CD4-positive, alpha-beta memory T cell (primary cell): ENCODE measurements at regions not wholly inside any gene's neighbourhood (a gene's known extent, or its start where the extent isn't known, plus 50 kb on each side); places are given as distances from the start of the nearest gene placed in this dataset.

ENCODE experiments used
- CTCF ChIA-PET: fragments of 350-600 bp; sonication (Branson Sonifier 250); formaldehyde crosslinking; loops from one replicate; lab custom pipeline; 2021; ENCODE audit warnings: inconsistent platforms; ENCODE audit not compliant: partially characterized antibody; lab: Charles Lee
- POLR2A ChIA-PET: fragments of 350-600 bp; sonication (Branson Sonifier 250); formaldehyde crosslinking; loops from one replicate; lab custom pipeline; 2021; ENCODE audit not compliant: partially characterized antibody; lab: Charles Lee
- DNase-seq, 5 donors: peaks; one replicate each; pipeline versions ENCODE4 v3.0.0 to v3.0.0-alpha.2; 2020 to 2022; ENCODE audit warnings: mixed read lengths in 1 of 5
- H3K27ac ChIP-seq: one replicate; pipeline ENCODE4 v1.7.0; 2013; ENCODE audit warnings: low read depth, low read length
- H3K27me3 ChIP-seq: 2 replicates; pipeline ENCODE4 v1.7.0; 2013; ENCODE audit warnings: mild to moderate bottlenecking, low read length, moderate library complexity; ENCODE audit not compliant: insufficient read depth
- H3K36me3 ChIP-seq: 2 replicates; pipeline ENCODE4 v1.7.0; 2013; ENCODE audit warnings: mild to moderate bottlenecking, low read length, moderate library complexity; ENCODE audit not compliant: insufficient read depth
- H3K4me1 ChIP-seq: 2 replicates; pipeline ENCODE4 v1.7.0; 2013; ENCODE audit warnings: mild to moderate bottlenecking, low read length, moderate library complexity; ENCODE audit not compliant: insufficient read depth
- H3K4me3 ChIP-seq, 2 donors: one replicate each; pipeline ENCODE4 v1.7.0; 2013; ENCODE audit warnings: low read length in 2 of 2, mild to moderate bottlenecking in 1 of 2
- H3K9me3 ChIP-seq, 2 donors: one replicate each; pipeline ENCODE4 v1.7.0; 2013; ENCODE audit warnings: low read length in 2 of 2, control low read depth in 1 of 2; ENCODE audit not compliant: control insufficient read depth in 1 of 2
- H3K27ac Mint-ChIP-seq, 7 donors: one replicate each; pipeline ENCODE4 v1.8.0; 2020 to 2021; ENCODE audit warnings: mixed read lengths in 7 of 7, mild to moderate bottlenecking in 6 of 7, inconsistent platforms in 3 of 7, moderate library complexity in 3 of 7
- H3K27me3 Mint-ChIP-seq, 2 donors: one replicate each; pipeline ENCODE4 v1.8.0; 2020 to 2021; ENCODE audit warnings: mixed read lengths in 2 of 2
- H3K36me3 Mint-ChIP-seq, 2 donors: one replicate each; pipeline ENCODE4 v1.8.0; 2020 to 2021; ENCODE audit warnings: mixed read lengths in 2 of 2, inconsistent platforms in 1 of 2, mild to moderate bottlenecking in 1 of 2
- H3K4me1 Mint-ChIP-seq, 4 donors: one replicate each; pipeline ENCODE4 v1.8.0; 2020 to 2021; ENCODE audit warnings: mixed read lengths in 4 of 4, mild to moderate bottlenecking in 1 of 4
- H3K4me3 Mint-ChIP-seq, 8 donors: one replicate each; pipeline ENCODE4 v1.8.0; 2020 to 2021; ENCODE audit warnings: mixed read lengths in 8 of 8, mild to moderate bottlenecking in 7 of 8, moderate library complexity in 6 of 8, inconsistent platforms in 3 of 8
- H3K9me3 Mint-ChIP-seq, 8 donors: one replicate each; pipeline ENCODE4 v1.8.0; 2020 to 2021; ENCODE audit warnings: mixed read lengths in 8 of 8, mild to moderate bottlenecking in 5 of 8, inconsistent platforms in 3 of 8, moderate library complexity in 1 of 8
- intact Hi-C: fragments of 100-400 bp; cut with micrococcal nuclease; formaldehyde crosslinking; loops from one replicate; pipeline ENCODE4 v1.15.1; 2023

DNA sequence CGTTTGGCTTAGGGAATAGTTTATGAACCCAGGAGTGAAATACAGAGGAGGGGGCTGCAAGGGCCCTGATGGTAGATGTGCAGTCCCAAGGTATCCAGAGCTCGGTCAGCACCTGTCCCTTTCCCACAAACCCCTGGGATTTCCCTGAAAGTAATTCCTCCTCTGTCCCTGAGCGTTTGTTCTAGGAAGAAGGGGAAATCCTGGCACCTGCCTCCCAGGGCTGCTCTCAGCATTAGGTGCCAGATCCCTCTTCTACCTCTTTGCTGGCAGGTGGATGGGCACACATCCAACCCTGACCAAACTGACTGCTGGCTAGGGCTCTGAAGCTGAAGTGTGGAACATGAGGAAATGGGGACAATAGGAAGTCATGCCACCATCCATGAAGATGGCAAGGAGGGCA is 824.0 kb downstream of the SLC4A3 start:
- intact Hi-C loops = no loop called here
- H3K36me3 ChIP-seq = no peaks in the 10 kb centered on the region
- no peak overlapping the region for H3K27ac ChIP-seq
- H3K4me3 ChIP-seq = no peak overlapping the region
- no peaks in the 10 kb centered on the region for H3K4me1 Mint-ChIP-seq
- no peak overlapping the region for H3K4me3 Mint-ChIP-seq
- ChIA-PET CTCF (no interaction called here), POLR2A (no interaction called here)
- no peak overlapping the region for H3K27ac Mint-ChIP-seq
- no peaks in the 10 kb centered on the region for H3K36me3 Mint-ChIP-seq
- no peaks in the 10 kb centered on the region for H3K4me1 ChIP-seq
- peaks cover 0 to 1% of the 10 kb centered on the region in 2 donors for H3K27me3 Mint-ChIP-seq
- no peaks in the 10 kb centered on the region for H3K27me3 ChIP-seq
- H3K9me3 ChIP-seq = no peaks in the 10 kb centered on the region
- no peak for DNase-seq
- H3K9me3 Mint-ChIP-seq = peaks cover 0 to 10% (median 3%) of the 10 kb centered on the region in 8 donors

DNA sequence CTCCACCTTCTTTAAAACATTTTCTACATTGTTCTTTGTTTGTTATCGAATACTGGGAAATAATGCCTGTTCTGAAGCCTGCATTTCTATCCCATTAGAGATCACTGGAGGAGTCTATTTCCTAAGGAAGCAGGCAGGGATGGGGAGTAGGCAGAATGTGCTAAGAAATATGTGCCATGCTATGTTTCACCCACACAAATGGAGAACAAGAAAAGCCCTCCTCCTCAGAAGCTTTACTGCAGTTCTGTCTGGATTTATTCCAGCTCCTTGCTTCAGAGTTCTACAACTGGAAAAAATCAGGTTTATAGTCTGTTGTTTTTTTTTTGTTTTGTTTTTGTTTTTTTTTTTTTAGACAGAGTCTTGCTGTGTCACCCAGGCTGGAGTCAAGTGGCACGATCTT is 825.1 kb downstream of the SLC4A3 start:
- Mint-ChIP-seq H3K27me3 (peaks cover 0 to 1% of the 10 kb centered on the region in 2 donors), H3K27ac (no peak overlapping the region), H3K4me3 (no peak overlapping the region), H3K9me3 (peaks cover 0 to 7% (median 2%) of the 10 kb centered on the region in 8 donors), H3K36me3 (no peaks in the 10 kb centered on the region), H3K4me1 (no peaks in the 10 kb centered on the region)
- POLR2A ChIA-PET = no interaction called here
- intact Hi-C loops = no loop called here
- no peak for DNase-seq
- Histone ChIP-seq H3K4me1 (no peaks in the 10 kb centered on the region), H3K27me3 (no peaks in the 10 kb centered on the region), H3K36me3 (no peaks in the 10 kb centered on the region), H3K9me3 (no peaks in the 10 kb centered on the region), H3K4me3 (no peak overlapping the region), H3K27ac (no peak overlapping the region)
- CTCF ChIA-PET = no interaction called here

DNA sequence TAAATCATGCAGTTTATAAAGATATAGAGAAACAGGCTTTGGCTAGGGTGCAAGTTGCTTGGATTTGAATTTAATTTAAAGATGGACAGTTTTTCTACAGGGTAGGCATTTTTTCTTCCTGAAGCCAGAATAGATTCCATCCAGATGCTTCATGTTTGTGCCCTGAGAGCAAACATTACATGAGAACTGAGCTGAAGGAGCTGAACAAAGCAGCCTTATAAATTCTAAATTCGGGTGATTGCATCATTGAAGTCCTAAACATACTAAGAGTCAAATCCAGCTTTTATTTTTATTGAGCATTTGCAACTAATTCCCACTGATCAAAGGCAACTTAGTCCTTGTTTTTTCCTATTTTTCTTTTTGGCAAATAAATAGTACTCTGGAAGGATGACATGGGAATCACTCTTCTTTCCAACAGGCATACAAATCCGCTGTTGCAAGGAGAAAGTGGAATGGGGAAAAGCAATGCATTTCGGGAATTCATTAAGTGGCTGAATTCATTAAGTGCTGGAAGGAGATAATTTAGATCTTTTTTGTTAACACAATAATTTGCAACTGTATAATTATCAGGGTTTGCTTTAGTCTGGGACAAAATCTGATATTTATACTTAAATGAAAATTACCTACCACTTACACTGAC is 828.0 kb downstream of the SLC4A3 start:
- no peak overlapping the region for H3K27ac ChIP-seq
- H3K4me3 Mint-ChIP-seq = no peak overlapping the region
- ChIA-PET CTCF (no interaction called here), POLR2A (no interaction called here)
- H3K9me3 ChIP-seq = no peaks in the 10 kb centered on the region
- H3K36me3 ChIP-seq = no peaks in the 10 kb centered on the region
- H3K4me1 Mint-ChIP-seq = no peaks in the 10 kb centered on the region
- no peaks in the 10 kb centered on the region for H3K4me1 ChIP-seq
- H3K36me3 Mint-ChIP-seq = no peaks in the 10 kb centered on the region
- intact Hi-C loops = no loop called here
- no peak overlapping the region for H3K27ac Mint-ChIP-seq
- H3K27me3 ChIP-seq = no peaks in the 10 kb centered on the region
- no peak for DNase-seq
- H3K4me3 ChIP-seq = no peak overlapping the region
- H3K9me3 Mint-ChIP-seq = peaks cover 0 to 3% (median 0%) of the 10 kb centered on the region in 8 donors
- peaks cover 0 to 1% of the 10 kb centered on the region in 2 donors for H3K27me3 Mint-ChIP-seq

DNA sequence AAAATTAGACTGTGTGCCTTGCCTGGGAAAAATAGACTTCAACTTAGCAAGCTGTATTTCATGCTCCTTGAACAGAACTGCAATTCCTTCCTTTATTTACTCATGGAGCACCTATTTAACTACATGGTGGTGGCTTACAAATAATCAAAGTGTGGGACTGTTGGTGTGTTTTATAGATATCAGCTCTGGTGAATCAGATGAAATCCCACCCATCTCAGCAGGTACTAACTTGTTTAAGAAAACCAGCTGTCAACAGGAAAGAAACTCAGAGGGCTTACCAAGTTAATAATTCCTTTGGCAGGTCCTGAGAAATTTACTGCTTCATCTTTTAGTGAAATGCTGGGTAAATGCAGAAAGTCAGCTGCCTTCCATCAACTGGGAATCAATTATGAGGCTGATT is 830.6 kb downstream of the SLC4A3 start:
- H3K27ac Mint-ChIP-seq = no peak overlapping the region
- Histone ChIP-seq H3K27me3 (no peaks in the 10 kb centered on the region), H3K4me1 (no peaks in the 10 kb centered on the region), H3K36me3 (no peaks in the 10 kb centered on the region), H3K27ac (no peak overlapping the region), H3K9me3 (no peaks in the 10 kb centered on the region), H3K4me3 (no peak overlapping the region)
- intact Hi-C loops = no loop called here
- H3K36me3 Mint-ChIP-seq = no peaks in the 10 kb centered on the region
- POLR2A ChIA-PET = no interaction called here
- CTCF ChIA-PET = no interaction called here
- no peak for DNase-seq
- peaks cover 0 to 1% of the 10 kb centered on the region in 2 donors for H3K27me3 Mint-ChIP-seq
- no peak overlapping the region for H3K4me3 Mint-ChIP-seq
- H3K4me1 Mint-ChIP-seq = no peaks in the 10 kb centered on the region
- H3K9me3 Mint-ChIP-seq = peaks cover 0 to 3% (median 0%) of the 10 kb centered on the region in 8 donors

DNA sequence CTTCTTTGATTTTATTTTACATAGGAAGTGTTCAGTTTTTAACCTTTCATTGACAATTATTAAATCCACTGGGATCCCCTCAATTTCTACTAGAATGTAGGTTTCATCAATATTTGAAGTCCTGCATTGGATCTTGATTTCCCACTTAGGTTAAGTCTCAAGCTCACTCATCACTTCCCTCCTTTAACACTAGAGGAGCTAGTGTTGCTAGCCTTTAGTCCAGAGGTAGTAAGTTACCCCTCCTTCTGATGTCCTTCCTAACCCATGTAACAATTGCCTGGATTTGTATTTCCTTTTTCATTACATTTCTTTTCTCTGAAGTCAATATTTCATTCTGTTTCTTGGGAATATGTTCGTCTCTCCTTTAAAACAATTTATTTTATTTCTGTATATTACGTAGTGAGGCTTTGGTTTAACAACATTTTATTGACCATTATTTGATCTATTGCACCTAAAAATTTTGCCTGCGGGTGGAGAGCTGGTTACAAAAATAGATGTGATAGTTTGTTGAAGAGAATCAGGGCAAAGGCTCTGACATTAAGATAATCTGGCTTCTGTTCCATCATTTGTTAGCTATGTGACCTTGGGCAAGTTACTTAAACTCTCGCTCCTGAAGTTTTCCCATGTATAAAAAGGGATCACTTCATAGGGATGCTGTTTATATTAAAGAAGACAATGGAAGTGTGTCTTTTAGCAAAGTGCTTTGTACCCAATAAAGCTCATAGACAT is 833.0 kb downstream of the SLC4A3 start:
- POLR2A ChIA-PET = no interaction called here
- Mint-ChIP-seq H3K4me3 (no peak overlapping the region), H3K36me3 (no peaks in the 10 kb centered on the region), H3K9me3 (peaks cover 0 to 3% (median 0%) of the 10 kb centered on the region in 8 donors), H3K27me3 (no peaks in the 10 kb centered on the region), H3K27ac (no peak overlapping the region), H3K4me1 (no peaks in the 10 kb centered on the region)
- no peak overlapping the region for H3K4me3 ChIP-seq
- CTCF ChIA-PET = no interaction called here
- H3K27ac ChIP-seq = no peak overlapping the region
- no peak for DNase-seq
- H3K27me3 ChIP-seq = no peaks in the 10 kb centered on the region
- no peaks in the 10 kb centered on the region for H3K36me3 ChIP-seq
- H3K4me1 ChIP-seq = no peaks in the 10 kb centered on the region
- no peaks in the 10 kb centered on the region for H3K9me3 ChIP-seq
- intact Hi-C loops = no loop called here

- no peaks in the 10 kb centered on the region for H3K27me3 ChIP-seq
- H3K9me3 ChIP-seq = no peaks in the 10 kb centered on the region
- intact Hi-C loops = no loop called here
- H3K4me3 Mint-ChIP-seq = no peak overlapping the region
- H3K4me1 Mint-ChIP-seq = no peaks in the 10 kb centered on the region
- H3K27me3 Mint-ChIP-seq = no peaks in the 10 kb centered on the region
- POLR2A ChIA-PET = no interaction called here
- no peak overlapping the region for H3K27ac ChIP-seq
- H3K36me3 ChIP-seq = no peaks in the 10 kb centered on the region
- H3K9me3 Mint-ChIP-seq = peaks cover 0 to 3% (median 0%) of the 10 kb centered on the region in 8 donors
- no peaks in the 10 kb centered on the region for H3K4me1 ChIP-seq
- CTCF ChIA-PET = no interaction called here
- no peak for DNase-seq
- no peaks in the 10 kb centered on the region for H3K36me3 Mint-ChIP-seq
- no peak overlapping the region for H3K4me3 ChIP-seq
- H3K27ac Mint-ChIP-seq = no peak overlapping the region
Observed at GRCh38 chr2:220463876-220464275, 836.4 kb downstream of the SLC4A3 start.

GRCh38 chr2:220465700-220466099 is 838.3 kb downstream of the SLC4A3 start:
- Histone ChIP-seq H3K9me3 (no peaks in the 10 kb centered on the region), H3K4me1 (no peaks in the 10 kb centered on the region), H3K27ac (no peak overlapping the region), H3K4me3 (no peak overlapping the region), H3K27me3 (no peaks in the 10 kb centered on the region), H3K36me3 (no peaks in the 10 kb centered on the region)
- intact Hi-C loops = no loop called here
- H3K36me3 Mint-ChIP-seq = no peaks in the 10 kb centered on the region
- H3K4me1 Mint-ChIP-seq = no peaks in the 10 kb centered on the region
- H3K27ac Mint-ChIP-seq = no peak overlapping the region
- H3K9me3 Mint-ChIP-seq = peaks cover 0 to 3% (median 0%) of the 10 kb centered on the region in 8 donors
- no peak overlapping the region for H3K4me3 Mint-ChIP-seq
- no peak for DNase-seq
- ChIA-PET POLR2A (no interaction called here), CTCF (no interaction called here)
- H3K27me3 Mint-ChIP-seq = no peaks in the 10 kb centered on the region
